AG04449 (cell line): ENCODE measurements at regions not wholly inside any gene's neighbourhood (a gene's known extent, or its start where the extent isn't known, plus 50 kb on each side); places are given as distances from the start of the nearest gene placed in this dataset.
"Not testable (repeated sequence)": the region's sequence is repeated elsewhere in the genome, so short reads cannot be mapped to it uniquely, and the experiment has no call there.

ENCODE experiments used
- CTCF ChIA-PET: fragments of 350-600 bp; formaldehyde crosslinking; extraction: SDS; loops from one replicate; lab custom pipeline; 2021; ENCODE audit warnings: antibody characterized with exemption; lab: Yijun Ruan, JAX
- POLR2A ChIA-PET: fragments of 400-600, 350-600 bp; formaldehyde crosslinking; extraction: SDS; loops from one replicate; lab custom pipeline; 2020; ENCODE audit warnings: antibody characterized with exemption, inconsistent platforms; lab: Yijun Ruan, JAX
- DNase-seq: peaks from one replicate; pipeline ENCODE4 v3.0.0-alpha.2; 2010; ENCODE audit warnings: low read depth, low spot score
- H3K4me3 ChIP-seq: 2 replicates; pipeline ENCODE4 v1.5.1; 2011; ENCODE audit warnings: low read depth, mild to moderate bottlenecking, control low read depth, low read length
- CTCF ChIP-seq: IDR thresholded peaks from one replicate; pipeline ENCODE4 v1.5.1; 2011; ENCODE audit warnings: mild to moderate bottlenecking, moderate library complexity, low read length, control low read depth, inconsistent platforms; ENCODE audit not compliant: insufficient read depth; ENCODE audit errors: missing control alignments

- DNase-seq: no peak
- TF ChIP-seq CTCF: no peak
- ChIA-PET CTCF (no interaction called here), POLR2A (no interaction called here)
- no peak overlapping the region for H3K4me3 ChIP-seq
Measured at GRCh38 chr12:33536431-33536830, 96.8 kb upstream of the SYT10 start.

DNA sequence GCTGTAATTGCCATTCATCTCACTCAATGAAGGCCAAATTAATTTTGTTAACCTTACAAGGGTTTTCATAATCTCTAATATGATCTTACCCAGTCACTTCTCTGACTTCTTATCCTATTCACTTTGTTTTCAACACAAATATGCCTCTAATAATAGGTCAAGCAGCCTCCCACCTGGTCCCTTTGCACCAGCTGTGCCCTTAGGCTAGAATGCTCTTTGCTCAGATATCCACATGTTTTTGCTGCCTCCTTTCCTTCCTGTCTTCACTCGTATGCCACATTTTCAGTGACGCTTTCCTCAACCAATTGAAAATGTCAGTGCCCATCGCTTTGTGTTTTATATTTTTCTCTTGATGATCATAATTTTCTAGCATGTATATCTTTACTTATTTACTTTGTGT lies 106.4 kb upstream of the SYT10 start:
- TF ChIP-seq CTCF: no peak
- ChIA-PET POLR2A (no interaction called here), CTCF (no interaction called here)
- no peak overlapping the region for H3K4me3 ChIP-seq
- no peak for DNase-seq

DNA sequence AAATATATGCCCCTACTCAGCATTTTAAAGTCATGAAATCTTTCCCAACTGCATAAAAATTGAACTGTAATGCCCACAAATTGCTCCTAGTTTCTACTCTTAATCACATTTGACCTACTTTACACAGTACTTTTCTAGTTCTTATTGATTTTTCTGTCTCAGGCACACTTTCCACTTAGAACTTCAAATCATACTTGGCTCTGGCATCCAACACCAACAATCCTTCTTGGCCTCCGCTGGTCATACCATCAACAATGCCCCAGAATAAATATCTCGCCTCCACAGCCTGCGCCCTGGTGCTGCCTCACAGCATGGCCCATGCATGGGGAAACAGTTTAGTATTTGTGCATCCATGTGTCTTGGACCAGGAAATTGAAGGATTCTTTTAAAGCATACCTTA lies 107.5 kb upstream of the SYT10 start:
- H3K4me3 ChIP-seq: no peak overlapping the region
- DNase-seq: no peak
- ChIA-PET CTCF (no interaction called here), POLR2A (no interaction called here)
- no peak for TF ChIP-seq CTCF

- POLR2A ChIA-PET, DNase-seq, H3K4me3 ChIP-seq, CTCF ChIA-PET: not testable (repeated sequence)
Measured at GRCh38 chr12:33550214-33550613, 110.6 kb upstream of the SYT10 start.

GRCh38 chr12:33551006-33551405 lies 111.4 kb upstream of the SYT10 start:
- H3K4me3 ChIP-seq: no peak overlapping the region
- POLR2A ChIA-PET: no interaction called here
- DNase-seq: no peak
- TF ChIP-seq CTCF: no peak
- CTCF ChIA-PET: no interaction called here

GRCh38 chr12:33555128-33555527 lies 115.5 kb upstream of the SYT10 start:
- DNase-seq: no peak
- POLR2A ChIA-PET: no interaction called here
- H3K4me3 ChIP-seq: no peak overlapping the region
- TF ChIP-seq CTCF: no peak
- CTCF ChIA-PET: no interaction called here

- DNase-seq: no peak
- ChIA-PET POLR2A (no interaction called here), CTCF (no interaction called here)
- no peak for TF ChIP-seq CTCF
- no peak overlapping the region for H3K4me3 ChIP-seq
Measured at GRCh38 chr12:33560653-33561208, 121.1 kb upstream of the SYT10 start.
